BLaER1 (cell line): ENCODE measurements at regions not wholly inside any gene's neighbourhood (a gene's known extent, or its start where the extent isn't known, plus 50 kb on each side); places are given as distances from the start of the nearest gene placed in this dataset.

Source experiments
- H3K27ac ChIP-seq: shearing (Covaris generic); formaldehyde crosslinking; 2 replicates; pipeline ENCODE4 v1.8.1; 2022
- H3K27me3 ChIP-seq: shearing (Covaris generic); formaldehyde crosslinking; 2 replicates; pipeline ENCODE4 v1.8.1; 2022
- H3K36me3 ChIP-seq: shearing (Covaris generic); formaldehyde crosslinking; 2 replicates; pipeline ENCODE4 v1.8.1; 2022
- H3K4me1 ChIP-seq: shearing (Covaris generic); formaldehyde crosslinking; 2 replicates; pipeline ENCODE4 v1.8.1; 2022
- H3K4me2 ChIP-seq: shearing (Covaris generic); formaldehyde crosslinking; 2 replicates; pipeline ENCODE4 v1.8.1; 2022
- H3K4me3 ChIP-seq: shearing (Covaris generic); formaldehyde crosslinking; 2 replicates; pipeline ENCODE4 v1.8.1; 2022
- H3K9ac ChIP-seq: shearing (Covaris generic); formaldehyde crosslinking; 2 replicates; pipeline ENCODE4 v1.8.1; 2022
- H3K9me3 ChIP-seq: shearing (Covaris generic); formaldehyde crosslinking; 2 replicates; pipeline ENCODE4 v1.8.1; 2022
- H4K20me1 ChIP-seq: shearing (Covaris generic); formaldehyde crosslinking; 2 replicates; pipeline ENCODE4 v1.8.1; 2022
- Cebpa-rat ChIP-seq: shearing (Covaris generic); IDR thresholded peaks from 2 replicates; pipeline ENCODE4 v1.8.1; 2022

GRCh38 chr3:144301863-144302262 lies 330.2 kb downstream of the DIPK2A start:
- no peak for TF ChIP-seq Cebpa-rat
- no peak overlapping the region for H3K4me3 ChIP-seq
- no peaks in the 10 kb centered on the region for H4K20me1 ChIP-seq
- no peak overlapping the region for H3K4me2 ChIP-seq
- no peak overlapping the region for H3K27ac ChIP-seq
- peaks cover 11% of the 10 kb centered on the region; the same call in 1 of the 2 replicates for H3K9me3 ChIP-seq
- no peaks in the 10 kb centered on the region for H3K4me1 ChIP-seq
- no peaks in the 10 kb centered on the region for H3K36me3 ChIP-seq
- no peaks in the 10 kb centered on the region for H3K27me3 ChIP-seq
- H3K9ac ChIP-seq, result no peak overlapping the region

DNA sequence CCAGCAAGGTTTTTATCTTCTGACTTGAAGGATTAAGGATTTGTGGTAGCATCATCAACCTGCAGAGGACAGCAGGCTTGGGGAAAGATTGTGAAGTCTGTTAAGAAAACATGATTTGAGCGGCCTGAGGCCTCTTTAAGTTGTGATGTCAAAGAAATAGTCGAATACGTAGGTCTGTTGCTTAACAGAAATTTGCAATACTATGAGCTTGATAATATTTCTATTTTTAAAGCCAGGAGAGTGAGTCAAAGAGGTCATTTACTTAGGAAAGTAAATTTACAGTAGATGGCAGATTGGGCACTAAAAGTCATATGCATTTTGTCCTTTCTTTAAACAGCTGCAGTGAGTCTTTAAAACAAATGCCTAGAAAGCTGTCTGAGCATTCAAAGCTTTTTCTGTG lies 336.3 kb downstream of the DIPK2A start:
- Histone ChIP-seq H4K20me1 (no peaks in the 10 kb centered on the region), H3K9ac (no peak overlapping the region), H3K27ac (no peak overlapping the region), H3K4me2 (no peak overlapping the region), H3K4me3 (no peak overlapping the region), H3K9me3 (peaks cover 3% of the 10 kb centered on the region; the same call in 1 of the 2 replicates), H3K4me1 (peaks cover 6% of the 10 kb centered on the region; the same call in 1 of the 2 replicates), H3K27me3 (no peaks in the 10 kb centered on the region), H3K36me3 (no peaks in the 10 kb centered on the region)
- TF ChIP-seq Cebpa-rat, result no peak

GRCh38 chr3:144308396-144308795 lies 336.8 kb downstream of the DIPK2A start:
- Histone ChIP-seq H3K4me2 (0 out of 2 replicates have a peak overlapping the region, but pooled peaks have one; percentile 1), H3K4me1 (peaks cover 6% of the 10 kb centered on the region; the same call in 1 of the 2 replicates), H3K27me3 (no peaks in the 10 kb centered on the region), H3K9ac (no peak overlapping the region), H4K20me1 (no peaks in the 10 kb centered on the region), H3K4me3 (no peak overlapping the region), H3K36me3 (no peaks in the 10 kb centered on the region), H3K27ac (no peak overlapping the region), H3K9me3 (no peaks in the 10 kb centered on the region)
- no peak for TF ChIP-seq Cebpa-rat

DNA sequence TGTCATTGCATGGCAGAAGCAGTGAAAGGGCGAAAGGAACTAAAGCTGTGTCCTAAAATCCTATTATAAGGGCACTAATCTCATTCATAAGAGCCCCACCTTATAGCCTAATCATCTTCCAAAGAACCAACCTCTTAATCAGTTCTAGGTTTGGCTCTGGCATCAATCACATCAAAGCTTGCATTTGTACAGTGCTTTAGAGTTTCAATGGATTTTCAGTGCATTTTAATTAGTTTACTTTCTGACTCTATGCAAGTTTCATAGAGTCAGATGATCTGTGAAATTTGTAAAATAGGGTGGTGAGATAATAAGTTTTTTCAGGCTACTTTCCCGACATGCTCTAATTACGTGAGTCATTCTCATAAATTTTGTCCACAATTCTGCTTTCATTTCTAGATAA lies 341.1 kb downstream of the DIPK2A start:
- peaks cover 6% of the 10 kb centered on the region; the same call in 1 of the 2 replicates for H3K4me1 ChIP-seq
- no peak overlapping the region for H3K27ac ChIP-seq
- no peak overlapping the region for H3K4me2 ChIP-seq
- H3K9ac ChIP-seq, result no peak overlapping the region
- TF ChIP-seq Cebpa-rat, result no peak
- H3K4me3 ChIP-seq, result no peak overlapping the region
- no peaks in the 10 kb centered on the region for H3K9me3 ChIP-seq
- H4K20me1 ChIP-seq, result no peaks in the 10 kb centered on the region
- H3K36me3 ChIP-seq, result no peaks in the 10 kb centered on the region
- H3K27me3 ChIP-seq, result no peaks in the 10 kb centered on the region

GRCh38 chr3:144314946-144315345 lies 343.3 kb downstream of the DIPK2A start:
- TF ChIP-seq Cebpa-rat, result no peak

DNA sequence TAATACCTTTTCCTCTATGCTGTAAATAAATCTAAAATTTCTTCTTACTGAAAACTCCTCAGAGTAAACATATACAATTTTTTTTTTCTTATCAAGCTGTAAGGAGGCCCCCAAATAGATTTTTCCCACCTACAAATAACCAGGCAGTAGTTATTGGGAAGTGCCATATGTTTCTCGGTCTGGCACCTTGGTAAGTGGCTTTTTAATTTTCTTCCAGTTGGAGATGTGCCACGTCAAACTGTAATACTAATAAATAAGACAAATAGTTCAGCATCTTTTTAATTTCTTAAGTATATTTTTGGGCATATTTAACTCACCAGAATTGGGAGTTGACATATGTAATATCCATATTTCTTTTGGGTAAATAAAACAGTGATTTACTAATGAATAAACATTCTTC lies 346.3 kb downstream of the DIPK2A start:
- Histone ChIP-seq H3K36me3 (no peaks in the 10 kb centered on the region), H3K4me2 (no peak overlapping the region), H3K9me3 (no peaks in the 10 kb centered on the region), H3K27me3 (no peaks in the 10 kb centered on the region), H3K27ac (no peak overlapping the region), H3K4me3 (no peak overlapping the region), H3K9ac (no peak overlapping the region), H3K4me1 (no peaks in the 10 kb centered on the region), H4K20me1 (no peaks in the 10 kb centered on the region)
- no peak for TF ChIP-seq Cebpa-rat

More at GRCh38 chr3:144314946-144315345, 343.3 kb downstream of the DIPK2A start:
- Histone ChIP-seq H3K9me3 (no peaks in the 10 kb centered on the region), H4K20me1 (no peaks in the 10 kb centered on the region), H3K9ac (no peak overlapping the region), H3K4me2 (no peak overlapping the region), H3K36me3 (no peaks in the 10 kb centered on the region), H3K4me1 (no peaks in the 10 kb centered on the region), H3K27ac (no peak overlapping the region), H3K27me3 (no peaks in the 10 kb centered on the region), H3K4me3 (no peak overlapping the region)

DNA sequence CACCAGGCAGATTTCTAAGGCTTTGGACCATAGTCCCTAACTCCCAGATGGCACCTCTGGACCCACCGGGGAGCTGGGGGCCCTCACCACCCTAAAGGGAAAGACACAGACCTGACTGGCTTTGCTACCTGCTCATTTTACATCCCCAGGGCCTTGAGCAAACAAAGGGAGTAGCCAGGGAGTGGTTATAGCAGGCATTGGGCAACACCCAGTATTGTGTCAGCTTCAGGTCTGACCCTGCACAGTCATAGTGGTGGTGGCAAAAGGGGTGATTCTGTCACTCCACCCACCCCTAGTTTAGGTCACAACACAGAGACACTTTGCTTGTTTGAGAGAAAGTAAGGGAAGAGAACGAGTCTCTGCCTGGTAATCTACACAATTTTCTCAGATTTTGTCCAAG lies 352.5 kb downstream of the DIPK2A start:
- H3K9ac ChIP-seq, result no peak overlapping the region
- no peak for TF ChIP-seq Cebpa-rat
- H4K20me1 ChIP-seq, result no peaks in the 10 kb centered on the region
- no peaks in the 10 kb centered on the region for H3K36me3 ChIP-seq
- H3K9me3 ChIP-seq, result no peaks in the 10 kb centered on the region
- H3K4me2 ChIP-seq, result no peak overlapping the region
- H3K4me1 ChIP-seq, result no peaks in the 10 kb centered on the region
- H3K4me3 ChIP-seq, result no peak overlapping the region
- H3K27ac ChIP-seq, result no peak overlapping the region
- H3K27me3 ChIP-seq, result no peaks in the 10 kb centered on the region

DNA sequence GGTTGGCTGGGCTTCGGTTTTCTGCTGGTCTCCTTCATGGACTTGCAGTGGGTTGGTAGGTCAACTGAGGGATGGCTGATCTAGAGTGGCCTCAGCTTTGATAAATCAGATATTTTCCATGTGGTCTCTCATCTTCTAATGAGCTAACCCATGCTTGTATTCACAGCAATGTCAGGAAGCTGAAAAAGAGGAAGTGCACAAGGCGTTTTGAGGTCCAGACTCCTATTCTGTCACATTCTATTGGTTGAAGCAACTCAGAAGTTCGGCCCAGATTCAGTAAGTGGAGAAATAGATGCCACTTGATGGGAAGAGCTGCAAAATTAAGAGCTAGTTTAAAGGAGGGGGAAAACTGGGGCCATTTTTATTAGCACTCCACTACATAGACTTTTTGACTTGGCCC lies 361.2 kb downstream of the DIPK2A start:
- no peaks in the 10 kb centered on the region for H4K20me1 ChIP-seq
- no peaks in the 10 kb centered on the region for H3K4me1 ChIP-seq
- H3K27ac ChIP-seq, result no peak overlapping the region
- no peak for TF ChIP-seq Cebpa-rat
- no peaks in the 10 kb centered on the region for H3K9me3 ChIP-seq
- H3K4me2 ChIP-seq, result no peak overlapping the region
- no peaks in the 10 kb centered on the region for H3K27me3 ChIP-seq
- H3K4me3 ChIP-seq, result no peak overlapping the region
- H3K9ac ChIP-seq, result no peak overlapping the region
- H3K36me3 ChIP-seq, result no peaks in the 10 kb centered on the region

DNA sequence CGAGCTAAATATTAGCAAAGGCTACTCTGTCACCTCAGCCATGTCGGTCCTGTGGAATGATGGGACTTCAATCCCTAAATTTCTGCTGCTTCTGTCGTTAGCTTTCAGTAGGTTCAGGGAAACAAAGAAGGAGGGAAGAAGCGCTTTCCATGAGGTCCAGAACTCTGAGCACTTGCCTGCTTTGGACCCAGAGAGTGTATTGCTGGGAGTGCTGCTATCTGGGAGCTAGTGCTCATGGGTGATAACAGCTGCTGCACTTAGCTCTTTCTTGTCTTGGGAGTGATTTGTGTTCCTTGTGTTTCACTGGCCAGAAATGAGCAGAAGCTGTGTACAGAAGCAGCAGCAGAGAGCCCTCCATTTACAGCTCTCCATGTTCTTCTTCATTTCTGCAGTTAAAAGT lies 369.8 kb downstream of the DIPK2A start:
- no peaks in the 10 kb centered on the region for H3K9me3 ChIP-seq
- H3K4me3 ChIP-seq, result no peak overlapping the region
- H3K36me3 ChIP-seq, result no peaks in the 10 kb centered on the region
- no peak for TF ChIP-seq Cebpa-rat
- peaks cover 11% of the 10 kb centered on the region for H3K4me1 ChIP-seq
- no peak overlapping the region for H3K9ac ChIP-seq
- H3K27ac ChIP-seq, result no peak overlapping the region
- H3K27me3 ChIP-seq, result no peaks in the 10 kb centered on the region
- H4K20me1 ChIP-seq, result no peaks in the 10 kb centered on the region
- no peak overlapping the region for H3K4me2 ChIP-seq

DNA sequence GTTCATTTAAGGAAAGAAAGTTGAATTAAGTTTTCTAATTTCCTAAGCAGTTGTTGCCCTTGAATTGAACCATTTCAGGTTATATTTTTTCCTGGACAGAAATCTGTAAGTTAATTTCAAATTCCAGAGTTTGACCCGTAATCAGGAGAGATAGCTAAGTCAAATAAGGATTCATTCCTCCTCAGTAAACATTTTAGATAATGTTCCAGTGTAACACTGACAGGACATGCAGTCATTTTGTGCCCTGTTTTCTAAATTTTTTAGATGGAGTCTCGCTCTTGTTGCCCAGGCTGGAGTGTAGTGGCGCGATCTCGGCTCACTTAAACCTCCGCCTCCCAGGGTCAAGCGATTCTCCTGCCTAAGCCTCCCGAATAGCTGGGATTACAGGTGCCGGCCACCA lies 371.7 kb downstream of the DIPK2A start:
- Histone ChIP-seq H3K27ac (no peak overlapping the region), H3K4me3 (no peak overlapping the region), H3K4me1 (peaks cover 11% of the 10 kb centered on the region), H3K9ac (no peak overlapping the region), H3K9me3 (no peaks in the 10 kb centered on the region), H4K20me1 (no peaks in the 10 kb centered on the region), H3K4me2 (no peak overlapping the region), H3K27me3 (no peaks in the 10 kb centered on the region), H3K36me3 (no peaks in the 10 kb centered on the region)
- no peak for TF ChIP-seq Cebpa-rat

DNA sequence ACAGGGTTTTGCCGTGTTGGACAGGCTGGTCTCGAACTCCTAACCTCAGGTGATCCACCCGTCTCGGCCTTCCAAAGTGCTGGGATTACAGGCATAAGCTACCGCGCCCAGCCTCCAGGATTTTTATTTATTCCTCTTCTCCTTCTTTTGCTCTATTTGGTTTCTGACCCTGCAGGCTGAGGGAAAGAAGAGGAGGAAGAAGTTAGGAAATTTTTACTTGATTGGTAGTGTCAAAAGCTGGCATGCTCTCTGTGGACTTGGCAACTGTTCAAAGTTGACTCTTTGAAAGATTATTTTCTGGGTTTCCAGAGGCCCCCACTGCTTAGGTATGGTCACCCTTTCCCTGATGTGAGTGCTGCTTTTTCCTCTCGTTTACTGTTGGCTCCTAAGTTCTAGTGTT lies 372.2 kb downstream of the DIPK2A start:
- no peak overlapping the region for H3K27ac ChIP-seq
- no peak overlapping the region for H3K4me3 ChIP-seq
- TF ChIP-seq Cebpa-rat, result no peak
- no peak overlapping the region for H3K9ac ChIP-seq
- no peaks in the 10 kb centered on the region for H3K36me3 ChIP-seq
- peaks cover 11% of the 10 kb centered on the region for H3K4me1 ChIP-seq
- no peaks in the 10 kb centered on the region for H3K27me3 ChIP-seq
- no peak overlapping the region for H3K4me2 ChIP-seq
- no peaks in the 10 kb centered on the region for H3K9me3 ChIP-seq
- no peaks in the 10 kb centered on the region for H4K20me1 ChIP-seq
